Neutrophil (primary cell): ENCODE measurements at regions not wholly inside any gene's neighbourhood (a gene's known extent, or its start where the extent isn't known, plus 50 kb on each side); places are given as distances from the start of the nearest gene placed in this dataset.

Experiments used
- H3K27ac ChIP-seq: fragments of 200-600 bp; sonication (generic); 2 replicates; pipeline ENCODE4 v1.5.1; 2016; ENCODE audit warnings: mild to moderate bottlenecking, moderate library complexity
- H3K27me3 ChIP-seq: fragments of 200-600 bp; sonication (generic); 2 replicates; pipeline ENCODE4 v1.6.0; 2016; ENCODE audit warnings: mild to moderate bottlenecking
- H3K36me3 ChIP-seq: fragments of 200-600 bp; sonication (generic); 2 replicates; pipeline ENCODE4 v1.5.1; 2017
- H3K4me1 ChIP-seq, 2 experiments: fragments of 200-600 bp in 1 of 2; sonication (generic) in 1 of 2; 1 replicate in 1 of 2; 2 replicates in 1 of 2; pipeline versions ENCODE4 v1.5.1 to v1.6.1; 2013 to 2016; ENCODE audit warnings: low read depth in 1 of 2, low read length in 1 of 2, mild to moderate bottlenecking in 1 of 2, moderate library complexity in 1 of 2; ENCODE audit not compliant: control insufficient read depth in 1 of 2, insufficient read depth in 1 of 2
- H3K4me3 ChIP-seq, 2 experiments: fragments of 200-600 bp in 1 of 2; sonication (generic) in 1 of 2; 1 replicate in 1 of 2; 2 replicates in 1 of 2; pipeline ENCODE4 v1.5.1; 2013 to 2016; ENCODE audit warnings: low read depth in 1 of 2, low read length in 1 of 2, mild to moderate bottlenecking in 1 of 2, moderate library complexity in 1 of 2
- H3K9me3 ChIP-seq: fragments of 200-600 bp; sonication (generic); 2 replicates; pipeline ENCODE4 v1.5.1; 2016
- CTCF ChIP-seq: fragments of 200-600 bp; sonication (generic); IDR thresholded peaks from 2 replicates; pipeline ENCODE4 v1.5.1; 2016; ENCODE audit warnings: antibody characterized with exemption

- no peaks in the 10 kb centered on the region for H3K4me1 ChIP-seq
Observed at GRCh38 chr17:74078363-74078941, 125.0 kb upstream of the RPL38 start.

DNA sequence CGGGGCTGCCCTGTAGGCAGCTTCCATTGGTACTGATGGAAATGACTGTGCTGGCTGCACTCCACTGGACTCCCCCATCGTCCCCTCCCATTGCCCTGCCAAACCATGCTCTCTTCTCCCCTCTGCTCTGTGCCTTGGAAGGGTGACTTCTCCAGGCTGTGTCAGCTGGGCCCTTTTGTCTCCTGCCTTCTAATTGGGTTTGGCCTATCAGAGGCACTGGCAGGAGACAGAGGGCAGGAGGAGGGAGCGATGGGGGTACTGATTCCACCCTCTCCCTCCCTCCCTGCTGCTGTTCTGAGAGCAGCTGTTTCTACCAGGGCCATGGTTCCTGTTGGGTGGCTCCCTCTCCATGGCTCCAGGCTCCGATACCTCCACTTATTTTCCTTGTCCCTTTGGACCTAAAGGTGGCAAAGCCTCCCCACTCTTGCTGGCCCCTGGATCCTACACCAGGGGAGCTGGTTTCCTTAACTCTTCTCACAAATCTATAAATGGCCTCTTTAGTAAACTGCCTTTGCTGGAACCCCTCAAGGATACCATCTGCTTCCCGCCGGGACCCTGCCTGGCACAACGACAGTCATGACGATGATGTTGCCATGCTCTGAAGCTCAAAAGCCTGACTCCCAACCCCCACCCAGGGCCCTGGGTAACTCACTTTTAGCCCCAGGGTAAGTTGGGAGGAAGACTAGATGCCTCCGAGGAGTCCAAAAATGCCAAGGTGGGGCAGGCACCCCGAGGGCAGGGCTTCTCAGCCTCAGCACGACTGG is 123.8 kb upstream of the RPL38 start:
- H3K9me3 ChIP-seq = no peaks in the 10 kb centered on the region
- H3K27ac ChIP-seq = no peak overlapping the region
- H3K27me3 ChIP-seq = peaks cover 47% of the 10 kb centered on the region
- H3K36me3 ChIP-seq = no peaks in the 10 kb centered on the region
- no peak overlapping the region for H3K4me3 ChIP-seq
- no peaks in the 10 kb centered on the region for H3K4me1 ChIP-seq
- no peak for TF ChIP-seq CTCF

More at GRCh38 chr17:74078363-74078941, 125.0 kb upstream of the RPL38 start:
- H3K9me3 ChIP-seq = no peaks in the 10 kb centered on the region
- no peak overlapping the region for H3K4me3 ChIP-seq
- no peak overlapping the region for H3K27ac ChIP-seq
- peaks cover 40% of the 10 kb centered on the region for H3K27me3 ChIP-seq
- TF ChIP-seq CTCF = no peak
- H3K36me3 ChIP-seq = no peaks in the 10 kb centered on the region

DNA sequence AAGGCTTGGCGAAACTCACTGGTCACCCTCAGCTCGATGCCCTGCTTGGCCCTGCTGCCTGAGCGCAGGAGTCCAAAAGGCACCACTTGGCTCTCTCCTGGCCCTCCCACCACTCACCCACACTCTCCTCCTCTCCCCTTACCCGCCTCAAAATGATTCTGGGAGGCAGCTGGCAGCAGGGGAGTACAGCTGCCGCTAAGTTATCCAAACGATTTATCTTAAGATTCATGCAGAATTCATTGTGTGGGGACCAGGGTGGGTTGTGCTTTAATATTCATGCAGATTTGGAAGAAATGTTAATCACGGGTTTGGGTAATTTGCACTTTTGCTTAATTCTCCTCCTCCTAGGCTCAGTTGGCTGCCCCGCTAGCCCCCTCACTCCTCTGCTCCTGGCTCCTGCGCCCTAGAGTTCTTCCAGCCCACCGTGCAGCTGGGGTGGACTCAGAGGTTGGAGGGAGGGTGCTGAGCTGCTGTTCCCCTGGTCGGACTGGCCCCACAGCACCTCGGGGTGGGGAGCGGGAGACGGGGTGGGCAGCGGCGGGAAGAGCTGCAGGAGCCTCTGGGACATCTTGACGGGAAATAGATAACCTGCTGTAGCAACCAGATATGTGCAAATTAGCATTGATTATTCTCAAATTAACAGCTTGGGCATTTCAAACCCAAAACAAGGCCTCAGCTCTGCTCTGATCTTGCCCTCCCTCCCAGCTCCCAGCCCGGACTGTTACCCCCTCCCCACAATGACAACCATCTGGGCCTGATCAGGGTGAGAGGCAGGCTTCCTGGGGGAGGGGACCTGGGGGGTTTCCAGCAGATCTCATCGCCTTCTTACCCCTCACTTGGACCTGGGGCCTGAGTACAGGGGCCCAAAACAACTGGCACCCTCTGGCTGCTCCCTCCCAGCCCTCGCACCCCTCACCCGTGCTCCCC is 122.6 kb upstream of the RPL38 start:
- Histone ChIP-seq H3K9me3 (no peaks in the 10 kb centered on the region), H3K27me3 (peaks cover 47% of the 10 kb centered on the region), H3K4me1 (no peaks in the 10 kb centered on the region), H3K27ac (no peak overlapping the region), H3K4me3 (no peak overlapping the region), H3K36me3 (no peaks in the 10 kb centered on the region)
- TF ChIP-seq CTCF = no peak

- Histone ChIP-seq H3K27me3 (peaks cover 47% of the 10 kb centered on the region), H3K4me1 (no peaks in the 10 kb centered on the region), H3K9me3 (no peaks in the 10 kb centered on the region), H3K4me3 (no peak overlapping the region), H3K27ac (no peak overlapping the region), H3K36me3 (no peaks in the 10 kb centered on the region)
- TF ChIP-seq CTCF = no peak
Observed at GRCh38 chr17:74082886-74083285, 120.6 kb upstream of the RPL38 start.

DNA sequence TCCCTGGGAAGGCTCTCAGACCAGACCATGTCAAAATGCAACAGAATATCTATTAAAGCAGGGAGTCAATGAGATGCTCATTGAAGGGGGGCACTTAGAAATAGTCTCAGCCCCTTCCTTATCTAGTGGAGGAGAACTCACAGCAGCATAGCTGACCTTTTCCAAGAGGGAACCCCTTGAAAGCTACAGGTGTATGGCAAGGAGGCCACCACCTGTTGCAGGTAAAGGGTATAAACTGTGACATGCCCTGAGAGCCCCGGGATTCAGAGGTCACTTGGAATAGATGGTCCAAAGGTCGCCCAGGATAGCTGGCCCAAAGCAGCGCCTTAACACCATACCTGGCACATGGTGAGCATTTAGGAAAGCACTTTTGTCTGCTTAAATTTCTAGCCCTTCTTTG is 120.2 kb upstream of the RPL38 start:
- H3K27ac ChIP-seq = no peak overlapping the region
- H3K36me3 ChIP-seq = no peaks in the 10 kb centered on the region
- H3K4me1 ChIP-seq = no peaks in the 10 kb centered on the region
- no peaks in the 10 kb centered on the region for H3K9me3 ChIP-seq
- TF ChIP-seq CTCF = no peak
- H3K4me3 ChIP-seq = no peak overlapping the region
- peaks cover 52% of the 10 kb centered on the region for H3K27me3 ChIP-seq
